ENCODE measurements at regions not wholly inside any gene's neighbourhood (a gene's known extent, or its start where the extent isn't known, plus 50 kb on each side); places are given as distances from the start of the nearest gene placed in this dataset.
"Not testable (repeated sequence)": the region's sequence is repeated elsewhere in the genome, so short reads cannot be mapped to it uniquely, and the experiment has no call there.

DNA sequence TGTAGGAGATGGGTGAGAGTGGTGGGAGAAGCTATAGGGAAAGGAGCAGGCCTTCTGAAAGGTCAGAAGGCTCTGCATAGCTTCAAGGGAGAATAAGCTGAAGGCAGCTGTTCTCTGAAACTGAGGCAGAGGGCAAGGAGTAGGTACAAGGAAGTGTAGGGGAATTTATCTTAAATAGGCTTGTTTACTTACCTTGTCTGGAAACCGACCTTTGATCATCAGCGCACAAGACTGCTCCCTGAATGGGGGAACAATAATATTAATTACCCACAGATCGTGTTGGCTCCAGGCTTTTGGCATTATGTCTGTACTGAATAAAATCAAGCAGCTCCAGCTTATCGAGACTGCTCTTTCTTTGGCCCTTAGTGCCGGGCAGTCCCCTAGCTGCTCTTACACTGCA is 175.5 kb upstream of the MAGEB16 start:
- Histone ChIP-seq H3K27me3 (no peaks in the 10 kb centered on the region), H3K9me3 (peaks cover 0 to 24% (median 7%) of the 10 kb centered on the region in 4 donors), H3K27ac (no peak overlapping the region), H3K4me3 (no peak overlapping the region), H3K36me3 (no peaks in the 10 kb centered on the region), H3K4me1 (no peaks in the 10 kb centered on the region)
- intact Hi-C loops (cut with DNase I; ENCODE audit: low total_unique reads) = no loop called here
- TF ChIP-seq CTCF (IDR thresholded peaks at IDR 0.05) (no peak), POLR2AphosphoS5 (IDR thresholded peaks at IDR 0.05) (no peak), EP300 (IDR thresholded peaks at IDR 0.05) (no peak), POLR2A (IDR thresholded peaks at IDR 0.05) (no peak)
- 32 to 68% (median 59%) methylated on average over 3 to 5 of the region's 5 CpGs for WGBS, 5 donors
- DNase-seq = peak in 1 of 2 donors; percentile 3

DNA sequence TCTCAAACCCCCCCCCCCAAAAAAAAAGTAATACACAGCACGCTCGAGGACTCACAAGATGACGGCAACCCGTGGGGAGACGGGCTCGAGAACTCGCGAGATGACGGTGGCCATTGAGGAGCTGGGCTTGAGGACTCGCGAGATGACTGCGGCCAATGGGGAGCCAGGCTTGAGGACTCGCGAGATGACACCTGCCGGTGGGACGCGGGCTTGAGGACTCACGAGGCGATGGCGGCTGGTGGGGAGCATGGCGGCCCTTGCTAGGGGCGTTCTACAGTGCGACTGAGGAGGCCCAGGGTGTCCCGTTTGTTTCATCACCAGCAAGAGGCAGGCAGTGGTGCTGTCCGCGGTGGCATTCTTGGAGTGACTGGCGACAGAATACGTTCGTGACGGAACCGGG is 172.4 kb upstream of the MAGEB16 start:
- H3K4me3 ChIP-seq = no peak overlapping the region
- peaks cover 0 to 24% (median 7%) of the 10 kb centered on the region in 4 donors for H3K9me3 ChIP-seq
- H3K36me3 ChIP-seq = no peaks in the 10 kb centered on the region
- no peaks in the 10 kb centered on the region for H3K27me3 ChIP-seq
- TF ChIP-seq POLR2A (IDR thresholded peaks at IDR 0.05) (no peak), CTCF (IDR thresholded peaks at IDR 0.05) (no peak), POLR2AphosphoS5 (IDR thresholded peaks at IDR 0.05) (no peak), EP300 (IDR thresholded peaks at IDR 0.05) (no peak)
- H3K4me1 ChIP-seq = no peaks in the 10 kb centered on the region
- DNase-seq = no peak
- 93 to 97% (median 96%) methylated on average over 19 to 31 of the region's 31 CpGs for WGBS, 5 donors
- H3K27ac ChIP-seq = no peak overlapping the region
- intact Hi-C loops (cut with DNase I; ENCODE audit: low total_unique reads) = no loop called here

DNA sequence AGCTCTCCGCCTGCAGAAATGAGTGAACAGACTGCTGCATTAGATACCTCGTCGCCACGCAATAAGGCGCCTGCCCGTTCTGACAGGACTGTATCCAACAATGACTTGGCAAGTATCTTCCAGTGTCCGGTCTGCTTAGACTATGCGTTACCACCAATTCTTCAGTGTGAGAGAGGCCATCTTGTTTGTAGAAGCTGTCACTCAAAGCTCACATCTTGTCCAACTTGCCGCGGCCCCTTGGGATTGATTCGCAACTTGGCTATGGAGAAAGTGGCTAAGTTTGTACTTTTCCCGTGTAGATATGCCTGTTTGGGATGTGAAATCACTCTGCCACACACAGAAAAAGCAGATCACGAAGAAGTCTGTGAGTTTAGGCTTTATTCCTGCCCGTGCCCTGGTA is 172.0 kb upstream of the MAGEB16 start:
- intact Hi-C loops (cut with DNase I; ENCODE audit: low total_unique reads) = no loop called here
- 91 to 97% (median 94%) methylated on average over 10 to 14 of the region's 14 CpGs for WGBS, 5 donors
- H3K4me3 ChIP-seq = no peak overlapping the region
- no peaks in the 10 kb centered on the region for H3K27me3 ChIP-seq
- H3K9me3 ChIP-seq = peaks cover 0 to 24% (median 7%) of the 10 kb centered on the region in 4 donors
- TF ChIP-seq EP300 (IDR thresholded peaks at IDR 0.05) (no peak), POLR2A (IDR thresholded peaks at IDR 0.05) (no peak), CTCF (IDR thresholded peaks at IDR 0.05) (no peak), POLR2AphosphoS5 (IDR thresholded peaks at IDR 0.05) (no peak)
- no peaks in the 10 kb centered on the region for H3K4me1 ChIP-seq
- no peak overlapping the region for H3K27ac ChIP-seq
- DNase-seq = no peak
- no peaks in the 10 kb centered on the region for H3K36me3 ChIP-seq

DNA sequence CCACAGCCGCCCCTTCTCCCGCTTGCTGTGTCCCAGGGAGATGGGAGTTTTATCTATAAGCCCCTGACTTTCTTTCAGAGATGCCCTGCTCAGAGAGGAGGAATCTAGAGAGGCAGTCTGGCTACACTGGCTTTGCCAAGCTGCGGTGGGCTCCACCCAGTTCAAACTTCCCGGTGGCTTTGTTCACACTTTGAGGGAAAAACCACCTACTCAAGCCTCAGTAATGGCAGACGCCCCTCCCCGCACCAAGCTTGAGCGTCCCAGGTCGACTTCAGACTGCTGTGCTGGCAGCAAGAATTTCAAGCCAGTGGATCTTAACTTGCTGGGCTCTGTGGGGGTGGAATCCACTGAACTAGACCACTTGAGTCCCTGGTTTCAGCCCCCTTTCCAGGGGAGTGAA is 162.2 kb upstream of the MAGEB16 start:
- H3K27me3 ChIP-seq; DNase-seq; H3K4me3 ChIP-seq; H3K36me3 ChIP-seq; H3K27ac ChIP-seq; H3K4me1 ChIP-seq; intact Hi-C loops (cut with DNase I; ENCODE audit: low total_unique reads): not testable (repeated sequence)
- WGBS, 5 donors = 76 to 86% (median 79%) methylated on average over 5 to 8 of the region's 8 CpGs
- H3K9me3 ChIP-seq = peaks cover 0 to 16% (median 6%) of the 10 kb centered on the region in 4 donors

- intact Hi-C loops (cut with DNase I; ENCODE audit: low total_unique reads) = no loop called here
- H3K4me1 ChIP-seq = no peaks in the 10 kb centered on the region
- H3K9me3 ChIP-seq = peaks cover 0 to 6% (median 0%) of the 10 kb centered on the region in 4 donors
- peaks cover 0 to 3% (median 0%) of the 10 kb centered on the region in 3 donors for H3K27me3 ChIP-seq
- H3K27ac ChIP-seq = no peak overlapping the region
- no peak for TF ChIP-seq POLR2AphosphoS5 (IDR thresholded peaks at IDR 0.05)
- no peak for TF ChIP-seq POLR2A (IDR thresholded peaks at IDR 0.05)
- TF ChIP-seq CTCF (IDR thresholded peaks at IDR 0.05) = no peak
- TF ChIP-seq EP300 (IDR thresholded peaks at IDR 0.05) = no peak
- peak in 1 of 2 donors; percentile 28 for DNase-seq
- no peaks in the 10 kb centered on the region for H3K36me3 ChIP-seq
- WGBS, 5 donors = 8 to 44% (median 29%) methylated on average over 2 of the region's 2 CpGs
- no peak overlapping the region for H3K4me3 ChIP-seq
Observed at GRCh38 chrX:35664833-35665232, 133.3 kb upstream of the MAGEB16 start.
